ENCODE measurements at regions not wholly inside any gene's neighbourhood (a gene's known extent, or its start where the extent isn't known, plus 50 kb on each side); places are given as distances from the start of the nearest gene placed in this dataset.

- Histone ChIP-seq H3K27ac (ENCODE audit: low read length) (no peak overlapping the region), H3K4me2 (ENCODE audit: low read length) (no peak overlapping the region), H3K9me2 (replicated peaks; ENCODE audit: low read length) (no peaks in the 10 kb centered on the region), H3K79me2 (ENCODE audit: low read length) (no peaks in the 10 kb centered on the region), H3K4me1 (ENCODE audit: insufficient read depth, low read length) (no peaks in the 10 kb centered on the region), H3K36me3 (ENCODE audit: low read depth, low read length) (no peaks in the 10 kb centered on the region), H4K20me1 (ENCODE audit: low read length) (no peaks in the 10 kb centered on the region), H3F3A (ENCODE audit: low read length, unreplicated experiment) (no peaks in the 10 kb centered on the region), H2AFZ (ENCODE audit: low read length) (no peak overlapping the region), H3K4me3 (ENCODE audit: low read length) (no peak overlapping the region), H3K9me3 (ENCODE audit: low read length) (no peaks in the 10 kb centered on the region), H3K27me3 (ENCODE audit: low read length) (no peaks in the 10 kb centered on the region), H3K9ac (ENCODE audit: low read length) (no peak overlapping the region)
- no peak for TF ChIP-seq EZH2phosphoT487 (IDR thresholded peaks at IDR 0.05; ENCODE audit: borderline replicate concordance, low read length)
- no peak for TF ChIP-seq CTCF (conservative IDR thresholded peaks at IDR 0.05; ENCODE audit: low read depth, low read length)
- no peak for TF ChIP-seq EZH2 (IDR thresholded peaks at IDR 0.05; ENCODE audit: low read length, unreplicated experiment)
- intact Hi-C loops (cut with micrococcal nuclease), result no loop called here
- no TSS peak for BruUV-seq (replicated peaks)
- CTCF ChIA-PET, result no interaction called here
- POLR2A ChIA-PET (ENCODE audit: unreplicated experiment), result no interaction called here
- DNase-seq, result no peak
- no peak for ATAC-seq
These were observed 781.8 kb downstream of the DNAJB9 start for GRCh38 chr7:109351493-109351892.

GRCh38 chr7:109354000-109354399, 784.3 kb downstream of the DNAJB9 start:
- no peak overlapping the region for H3K4me3 ChIP-seq (ENCODE audit: low read length)
- H3K4me2 ChIP-seq (ENCODE audit: low read length), result no peak overlapping the region
- intact Hi-C loops (cut with micrococcal nuclease), result no loop called here
- no peaks in the 10 kb centered on the region for H3K4me1 ChIP-seq (ENCODE audit: insufficient read depth, low read length)
- no peaks in the 10 kb centered on the region for H4K20me1 ChIP-seq (ENCODE audit: low read length)
- DNase-seq, result no peak
- no peaks in the 10 kb centered on the region for H3K36me3 ChIP-seq (ENCODE audit: low read depth, low read length)
- H3K9me2 ChIP-seq (replicated peaks; ENCODE audit: low read length), result no peaks in the 10 kb centered on the region
- no TSS peak for BruUV-seq (replicated peaks)
- no peaks in the 10 kb centered on the region for H3K79me2 ChIP-seq (ENCODE audit: low read length)
- ChIA-PET POLR2A (ENCODE audit: unreplicated experiment) (no interaction called here), CTCF (no interaction called here)
- H3K9me3 ChIP-seq (ENCODE audit: low read length), result no peaks in the 10 kb centered on the region
- TF ChIP-seq CTCF (conservative IDR thresholded peaks at IDR 0.05; ENCODE audit: low read depth, low read length) (no peak), EZH2phosphoT487 (IDR thresholded peaks at IDR 0.05; ENCODE audit: borderline replicate concordance, low read length) (no peak), EZH2 (IDR thresholded peaks at IDR 0.05; ENCODE audit: low read length, unreplicated experiment) (no peak)
- no peak overlapping the region for H3K9ac ChIP-seq (ENCODE audit: low read length)
- H2AFZ ChIP-seq (ENCODE audit: low read length), result no peak overlapping the region
- no peaks in the 10 kb centered on the region for H3K27me3 ChIP-seq (ENCODE audit: low read length)
- no peaks in the 10 kb centered on the region for H3F3A ChIP-seq (ENCODE audit: low read length, unreplicated experiment)
- no peak for ATAC-seq
- no peak overlapping the region for H3K27ac ChIP-seq (ENCODE audit: low read length)

GRCh38 chr7:109354552-109354951, 784.9 kb downstream of the DNAJB9 start:
- CTCF ChIA-PET, result no interaction called here
- BruUV-seq (replicated peaks), result no TSS peak
- H3K4me2 ChIP-seq (ENCODE audit: low read length), result no peak overlapping the region
- H3K9me3 ChIP-seq (ENCODE audit: low read length), result no peaks in the 10 kb centered on the region
- H3K27ac ChIP-seq (ENCODE audit: low read length), result no peak overlapping the region
- no peak for DNase-seq
- H4K20me1 ChIP-seq (ENCODE audit: low read length), result no peaks in the 10 kb centered on the region
- no peaks in the 10 kb centered on the region for H3K9me2 ChIP-seq (replicated peaks; ENCODE audit: low read length)
- POLR2A ChIA-PET (ENCODE audit: unreplicated experiment), result no interaction called here
- intact Hi-C loops (cut with micrococcal nuclease), result no loop called here
- no peak overlapping the region for H2AFZ ChIP-seq (ENCODE audit: low read length)
- H3K9ac ChIP-seq (ENCODE audit: low read length), result no peak overlapping the region
- H3K4me3 ChIP-seq (ENCODE audit: low read length), result no peak overlapping the region
- H3K4me1 ChIP-seq (ENCODE audit: insufficient read depth, low read length), result no peaks in the 10 kb centered on the region
- no peaks in the 10 kb centered on the region for H3K79me2 ChIP-seq (ENCODE audit: low read length)
- no peaks in the 10 kb centered on the region for H3K27me3 ChIP-seq (ENCODE audit: low read length)
- TF ChIP-seq EZH2 (IDR thresholded peaks at IDR 0.05; ENCODE audit: low read length, unreplicated experiment), result no peak
- TF ChIP-seq CTCF (conservative IDR thresholded peaks at IDR 0.05; ENCODE audit: low read depth, low read length), result no peak
- no peak for TF ChIP-seq EZH2phosphoT487 (IDR thresholded peaks at IDR 0.05; ENCODE audit: borderline replicate concordance, low read length)
- no peaks in the 10 kb centered on the region for H3F3A ChIP-seq (ENCODE audit: low read length, unreplicated experiment)
- no peak for ATAC-seq
- H3K36me3 ChIP-seq (ENCODE audit: low read depth, low read length), result no peaks in the 10 kb centered on the region

Measured in PC-3 (cell line).